HepG2 (cell line): ENCODE measurements at regions not wholly inside any gene's neighbourhood (a gene's known extent, or its start where the extent isn't known, plus 50 kb on each side); places are given as distances from the start of the nearest gene placed in this dataset.

ENCODE experiments used
- ATAC-seq: fragments of 200-7000 bp; cut with Tn5 transposase; 3 replicates; pipeline ENCODE4 v1.9.1; 2020; ENCODE audit warnings: mild to moderate bottlenecking, moderate library complexity
- BruUV-seq: library from RNA; stranded (reverse); fragments of 400-500 nt; replicated peaks from 2 replicates; lab custom pipeline; 2021; lab: Mats Ljungman, UMichigan
- CTCF ChIA-PET: fragments of 300-600 bp; formaldehyde crosslinking; extraction: SDS; loops from one replicate; lab custom pipeline; 2021; ENCODE audit warnings: low total read pairs, inconsistent platforms, low intra/inter-chr PET ratio; lab: Yijun Ruan, JAX
- POLR2A ChIA-PET: fragments of 350-600 bp; sonication (Branson Sonifier 250); formaldehyde crosslinking; loops from one replicate; lab custom pipeline; 2020; ENCODE audit warnings: antibody characterized with exemption, inconsistent platforms; lab: Yijun Ruan, JAX
- DNase-seq: peaks from one replicate; pipeline ENCODE4 v3.0.0-alpha.2; 2015; ENCODE audit warnings: low spot score
- FAIRE-seq: peaks from 3 replicates; lab custom pipeline; 2011; peaks lifted over from hg19 to GRCh38; lab: Jason Lieb, UNC
- H2AFZ ChIP-seq: one replicate; pipeline ENCODE4 v1.6.1; 2011; ENCODE audit warnings: low read length, inconsistent platforms
- H3K27ac ChIP-seq: fragments of 300-600 bp; 3 replicates; pipeline ENCODE4 v1.8.0; 2011; ENCODE audit warnings: mixed run types, mild to moderate bottlenecking, mixed read lengths, low read length, inconsistent platforms; ENCODE audit not compliant: insufficient read depth; ENCODE audit errors: extremely low read length
- H3K27me3 ChIP-seq, 2 experiments: fragments of 200-600 bp in 1 of 2; 2 replicates in 1 of 2; 3 replicates in 1 of 2; pipeline versions ENCODE4 v1.6.0 to v1.8.0; 2011; ENCODE audit warnings: low read length in 2 of 2, mild to moderate bottlenecking in 2 of 2, moderate library complexity in 2 of 2, inconsistent platforms in 1 of 2; ENCODE audit not compliant: insufficient read depth in 2 of 2, control insufficient read depth in 1 of 2
- H3K36me3 ChIP-seq, 2 experiments: fragments of 200-600 bp in 1 of 2; replicated peaks in 1 of 2; 2 replicates in 1 of 2; 3 replicates in 1 of 2; pipeline versions ENCODE4 v1.5.1 to v1.8.0; 2011; ENCODE audit warnings: low read length in 2 of 2, inconsistent platforms in 1 of 2; ENCODE audit not compliant: insufficient read depth in 2 of 2, control insufficient read depth in 1 of 2
- H3K4me1 ChIP-seq: 2 replicates; pipeline ENCODE4 v1.5.1; 2012; ENCODE audit warnings: low read length, inconsistent platforms; ENCODE audit not compliant: insufficient read depth
- H3K4me2 ChIP-seq: 2 replicates; pipeline ENCODE4 v1.6.0; 2011; ENCODE audit warnings: low read depth, low read length, inconsistent platforms
- H3K4me3 ChIP-seq, 3 experiments: fragments of 200-600 bp in 1 of 3; sonication (generic), shearing (Covaris generic) in 1 of 3; replicated peaks in 1 of 3; 2 replicates each; pipeline ENCODE4 v1.5.1; 2011 to 2016; ENCODE audit warnings: low read length in 3 of 3, inconsistent platforms in 2 of 3, low read depth in 2 of 3, mild to moderate bottlenecking in 2 of 3, control low read depth in 1 of 3, mixed read lengths in 1 of 3; ENCODE audit not compliant: insufficient read depth in 1 of 3
- H3K79me2 ChIP-seq: one replicate; pipeline ENCODE4 v1.6.1; 2011; ENCODE audit warnings: low read length, inconsistent platforms; ENCODE audit not compliant: insufficient read depth
- H3K9ac ChIP-seq: 2 replicates; pipeline ENCODE4 v1.6.0; 2011; ENCODE audit warnings: mild to moderate bottlenecking, low read depth, low read length, inconsistent platforms; ENCODE audit not compliant: insufficient read depth
- H3K9me3 ChIP-seq: 2 replicates; pipeline ENCODE4 v1.5.1; 2012; ENCODE audit warnings: mild to moderate bottlenecking, low read length
- H4K20me1 ChIP-seq: 2 replicates; pipeline ENCODE4 v1.6.0; 2011; ENCODE audit warnings: inconsistent platforms, mild to moderate bottlenecking, low read length, moderate library complexity; ENCODE audit not compliant: insufficient read depth
- DZIP1 ChIP-seq: sonication (generic); formaldehyde crosslinking; IDR thresholded peaks from 2 replicates; pipeline ENCODE4 v1.5.0; 2020; ENCODE audit warnings: mild to moderate bottlenecking, missing genetic modification reagents
- HIVEP1 ChIP-seq: sonication (generic); formaldehyde crosslinking; IDR thresholded peaks from 2 replicates; pipeline ENCODE4 v1.4.0; 2020; ENCODE audit warnings: mild to moderate bottlenecking, missing genetic modification reagents
- HNF1A ChIP-seq, 2 experiments: sonication (generic) in 1 of 2; formaldehyde crosslinking in 1 of 2; IDR thresholded peaks; 2 replicates each; pipeline versions ENCODE4 v1.4.0 to v1.6.1; 2016 to 2020; ENCODE audit warnings: borderline replicate concordance in 1 of 2, low read depth in 1 of 2, mild to moderate bottlenecking in 1 of 2, missing genetic modification reagents in 1 of 2
- KDM3A ChIP-seq: IDR thresholded peaks from 2 replicates; pipeline ENCODE4 v1.6.1; 2018; ENCODE audit warnings: low read depth, missing compliant biosample characterization
- NFIB ChIP-seq: sonication (generic); formaldehyde crosslinking; IDR thresholded peaks from 2 replicates; pipeline ENCODE4 v1.9.0; 2021; ENCODE audit warnings: missing genetic modification reagents, mild to moderate bottlenecking, borderline replicate concordance
- PAWR ChIP-seq: sonication (generic); formaldehyde crosslinking; IDR thresholded peaks from 2 replicates; pipeline ENCODE4 v1.4.0; 2020; ENCODE audit warnings: missing genetic modification reagents, mild to moderate bottlenecking, borderline replicate concordance
- RFXANK ChIP-seq: IDR thresholded peaks from 2 replicates; pipeline ENCODE4 v1.6.1; 2016
- TFE3 ChIP-seq: IDR thresholded peaks from 2 replicates; pipeline ENCODE4 v1.6.1; 2016
- ZNF564 ChIP-seq: sonication (generic); formaldehyde crosslinking; IDR thresholded peaks from 2 replicates; pipeline ENCODE4 v1.8.1; 2023; ENCODE audit warnings: mild to moderate bottlenecking, missing genetic modification reagents
- WGBS: methylation state at CpG from one replicate; pipeline ENCODE4 v1.1.6; 2017; ENCODE audit warnings: low lambda C conversion rate; 5-methylcytosine and 5-hydroxymethylcytosine counted together
- in situ Hi-C: cut with HindIII; loops from 2 replicates; pipeline ENCODE4 v1.10.0; 2017; ENCODE audit warnings: low pct_unique_long_range_greater_than_20kb; ENCODE audit not compliant: extremely low pct_ligation_motif_present
- intact Hi-C: fragments of 100-400 bp; cut with micrococcal nuclease; formaldehyde crosslinking; loops from one replicate; pipeline ENCODE4 v1.10.0; 2022; ENCODE audit not compliant: unreplicated experiment

GRCh38 chr18:22839340-22839821 is 93.7 kb upstream of the RBBP8 start:
- CTCF ChIA-PET, result no interaction called here
- DNase-seq (no peak), ATAC-seq (no peak), FAIRE-seq (no peak)
- H3K4me3 ChIP-seq, result no peak overlapping the region
- 6% methylated on average over 2 of the region's 2 CpGs for WGBS
- in situ Hi-C loops, result no loop called here
- BruUV-seq, result no TSS peak
- H3K27me3 ChIP-seq, result peaks cover 0 to 4% of the 10 kb centered on the region in 2 experiments; a peak in 1 of 5 replicates
- intact Hi-C loops, result no loop called here
- H3K36me3 ChIP-seq, result no peaks in the 10 kb centered on the region
- H4K20me1 ChIP-seq, result no peaks in the 10 kb centered on the region
- no peak overlapping the region for H3K9ac ChIP-seq
- H2AFZ ChIP-seq, result no peak overlapping the region
- H3K9me3 ChIP-seq, result no peaks in the 10 kb centered on the region
- no peaks in the 10 kb centered on the region for H3K79me2 ChIP-seq
- H3K4me1 ChIP-seq, result no peaks in the 10 kb centered on the region
- H3K4me2 ChIP-seq, result no peak overlapping the region
- POLR2A ChIA-PET, result no interaction called here
- H3K27ac ChIP-seq, result no peak overlapping the region
- TF ChIP-seq NFIB (CRISPR knock-in tag), result no peak
- TF ChIP-seq TFE3, result no peak
- TF ChIP-seq HIVEP1 (CRISPR knock-in tag), result no peak
- TF ChIP-seq KDM3A (CRISPR knock-in tag), result no peak

- no peak for FAIRE-seq
- POLR2A ChIA-PET, result no interaction called here
- in situ Hi-C loops, result no loop called here
- TF ChIP-seq ZNF564 (CRISPR knock-in tag), result no peak
- TF ChIP-seq DZIP1 (CRISPR knock-in tag), result no peak
- TF ChIP-seq PAWR (CRISPR knock-in tag), result no peak
- no peak for TF ChIP-seq RFXANK (CRISPR knock-in tag)
- TF ChIP-seq HNF1A (IDR thresholded peaks at IDR 0.05; ENCODE audit: low read depth), result no peak
- no peak for TF ChIP-seq HNF1A (CRISPR knock-in tag; IDR thresholded peaks at IDR 0.05; ENCODE audit: borderline replicate concordance)
Measured at GRCh38 chr18:22840606-22841144, 92.5 kb upstream of the RBBP8 start.

More at GRCh38 chr18:22840606-22841144, 92.5 kb upstream of the RBBP8 start:
- WGBS, result 0% methylated on average over 3 of the region's 3 CpGs
- Histone ChIP-seq H3K4me3 (no peak overlapping the region), H3K27me3 (peaks cover 0 to 4% of the 10 kb centered on the region in 2 experiments; a peak in 1 of 5 replicates), H3K9me3 (no peaks in the 10 kb centered on the region), H2AFZ (no peak overlapping the region), H3K27ac (no peak overlapping the region), H3K4me1 (no peaks in the 10 kb centered on the region), H3K4me2 (no peak overlapping the region), H3K36me3 (no peaks in the 10 kb centered on the region), H3K9ac (no peak overlapping the region), H4K20me1 (no peaks in the 10 kb centered on the region), H3K79me2 (no peaks in the 10 kb centered on the region)
- intact Hi-C loops, result no loop called here
- no peak for ATAC-seq
- BruUV-seq, result no TSS peak
- DNase-seq, result no peak
- CTCF ChIA-PET, result no interaction called here
